ENCODE measurements at regions not wholly inside any gene's neighbourhood (a gene's known extent, or its start where the extent isn't known, plus 50 kb on each side); places are given as distances from the start of the nearest gene placed in this dataset.

GRCh38 chr1:73176902-73177301, 894.6 kb upstream of the NEGR1 start:
- Histone ChIP-seq H3K4me1 (no peaks in the 10 kb centered on the region), H3K36me3 (no peaks in the 10 kb centered on the region), H3K9me3 (peaks cover 0 to 8% (median 0%) of the 10 kb centered on the region in 4 donors), H3K27me3 (no peaks in the 10 kb centered on the region), H3K27ac (no peak overlapping the region), H3K4me3 (no peak overlapping the region)
- no peak for TF ChIP-seq POLR2AphosphoS5 (IDR thresholded peaks at IDR 0.05)
- TF ChIP-seq, protein P1, sequence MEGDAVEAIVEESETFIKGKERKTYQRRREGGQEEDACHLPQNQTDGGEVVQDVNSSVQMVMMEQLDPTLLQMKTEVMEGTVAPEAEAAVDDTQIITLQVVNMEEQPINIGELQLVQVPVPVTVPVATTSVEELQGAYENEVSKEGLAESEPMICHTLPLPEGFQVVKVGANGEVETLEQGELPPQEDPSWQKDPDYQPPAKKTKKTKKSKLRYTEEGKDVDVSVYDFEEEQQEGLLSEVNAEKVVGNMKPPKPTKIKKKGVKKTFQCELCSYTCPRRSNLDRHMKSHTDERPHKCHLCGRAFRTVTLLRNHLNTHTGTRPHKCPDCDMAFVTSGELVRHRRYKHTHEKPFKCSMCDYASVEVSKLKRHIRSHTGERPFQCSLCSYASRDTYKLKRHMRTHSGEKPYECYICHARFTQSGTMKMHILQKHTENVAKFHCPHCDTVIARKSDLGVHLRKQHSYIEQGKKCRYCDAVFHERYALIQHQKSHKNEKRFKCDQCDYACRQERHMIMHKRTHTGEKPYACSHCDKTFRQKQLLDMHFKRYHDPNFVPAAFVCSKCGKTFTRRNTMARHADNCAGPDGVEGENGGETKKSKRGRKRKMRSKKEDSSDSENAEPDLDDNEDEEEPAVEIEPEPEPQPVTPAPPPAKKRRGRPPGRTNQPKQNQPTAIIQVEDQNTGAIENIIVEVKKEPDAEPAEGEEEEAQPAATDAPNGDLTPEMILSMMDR (IDR thresholded peaks at IDR 0.05) = no peak
- TF ChIP-seq POLR2A (IDR thresholded peaks at IDR 0.05) = no peak
- TF ChIP-seq EP300 (IDR thresholded peaks at IDR 0.05) = no peak
- intact Hi-C loops (cut with DNase I; ENCODE audit: low total_unique reads) = no loop called here
- no peak for DNase-seq
- WGBS, 5 donors = 79 to 93% (median 86%) methylated on average over 2 of the region's 2 CpGs

DNA sequence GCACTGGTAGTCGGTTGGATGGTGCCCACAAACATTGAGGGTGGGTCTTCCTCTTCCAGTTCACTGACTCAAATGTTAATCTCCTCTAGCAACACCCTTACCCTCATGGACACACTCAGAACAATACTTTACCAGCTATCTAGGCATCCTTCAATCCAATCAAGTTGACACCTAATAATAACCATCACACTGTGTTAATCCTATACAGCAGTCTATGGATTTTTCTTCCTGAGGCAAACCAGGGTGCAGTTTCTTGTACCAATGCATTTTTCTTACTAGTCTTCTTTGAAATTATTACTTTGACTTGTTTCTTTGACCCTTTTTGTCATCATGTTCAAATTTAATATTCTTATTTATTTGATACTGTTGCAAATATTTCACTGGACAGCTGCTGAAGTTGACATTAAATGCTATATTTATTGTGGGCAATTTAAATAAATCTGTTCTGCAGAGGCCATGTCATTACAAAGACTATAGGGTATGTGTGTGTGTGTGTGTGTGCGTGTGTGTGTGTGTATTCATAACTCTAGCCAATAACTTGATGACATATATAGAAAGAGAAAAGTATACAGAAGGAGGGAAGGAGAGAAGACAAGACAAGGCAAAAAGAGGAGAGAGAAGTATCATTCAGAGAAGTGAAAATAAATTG, 884.8 kb upstream of the NEGR1 start:
- intact Hi-C loops (cut with DNase I; ENCODE audit: low total_unique reads) = no loop called here
- DNase-seq = no peak
- 45 to 86% (median 69%) methylated on average over 2 of the region's 2 CpGs for WGBS, 5 donors
- Histone ChIP-seq H3K9me3 (no peaks in the 10 kb centered on the region), H3K4me1 (no peaks in the 10 kb centered on the region), H3K27ac (no peak overlapping the region), H3K4me3 (no peak overlapping the region), H3K27me3 (no peaks in the 10 kb centered on the region), H3K36me3 (no peaks in the 10 kb centered on the region)
- TF ChIP-seq, protein P1 (IDR thresholded peaks at IDR 0.05) = no peak
- TF ChIP-seq EP300 (IDR thresholded peaks at IDR 0.05) = no peak
- TF ChIP-seq POLR2AphosphoS5 (IDR thresholded peaks at IDR 0.05) = no peak
- TF ChIP-seq POLR2A (IDR thresholded peaks at IDR 0.05) = no peak

DNA sequence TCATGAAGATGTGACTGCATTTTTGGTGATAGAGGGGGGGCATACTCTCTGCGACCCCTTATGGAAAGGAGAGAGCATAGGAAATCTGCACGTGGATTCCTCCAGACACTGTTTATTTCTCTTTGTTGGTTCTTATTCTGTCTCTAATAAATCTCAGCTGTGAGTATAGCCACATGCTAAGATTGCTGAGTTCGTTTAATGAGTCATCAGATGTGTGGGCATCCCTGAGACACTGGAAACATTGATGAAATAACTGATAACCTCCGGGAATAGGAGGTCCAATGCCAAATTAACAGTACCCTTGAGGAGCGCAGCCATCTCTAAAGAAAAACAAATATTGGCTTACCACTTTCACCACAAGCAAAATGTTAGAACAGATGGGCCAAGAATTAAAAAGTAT, 880.2 kb upstream of the NEGR1 start:
- H3K27ac ChIP-seq = no peak overlapping the region
- 47 to 52% (median 50%) methylated on average over 5 of the region's 5 CpGs for WGBS, 5 donors
- no peaks in the 10 kb centered on the region for H3K4me1 ChIP-seq
- intact Hi-C loops (cut with DNase I; ENCODE audit: low total_unique reads) = no loop called here
- no peak overlapping the region for H3K4me3 ChIP-seq
- no peak for DNase-seq
- no peaks in the 10 kb centered on the region for H3K9me3 ChIP-seq
- H3K27me3 ChIP-seq = no peaks in the 10 kb centered on the region
- no peaks in the 10 kb centered on the region for H3K36me3 ChIP-seq
- TF ChIP-seq POLR2AphosphoS5 (IDR thresholded peaks at IDR 0.05) = no peak
- no peak for TF ChIP-seq POLR2A (IDR thresholded peaks at IDR 0.05)
- TF ChIP-seq, protein P1 (IDR thresholded peaks at IDR 0.05) = no peak
- TF ChIP-seq EP300 (IDR thresholded peaks at IDR 0.05) = no peak

GRCh38 chr1:73161418-73161817, 879.1 kb upstream of the NEGR1 start:
- TF ChIP-seq EP300 (IDR thresholded peaks at IDR 0.05) (no peak), POLR2A (IDR thresholded peaks at IDR 0.05) (no peak), POLR2AphosphoS5 (IDR thresholded peaks at IDR 0.05) (no peak)
- TF ChIP-seq, protein P1 (IDR thresholded peaks at IDR 0.05) = no peak
- intact Hi-C loops (cut with DNase I; ENCODE audit: low total_unique reads) = no loop called here
- WGBS, 5 donors = 70 to 84% (median 80%) methylated on average over 1 of the region's 1 CpG

More at GRCh38 chr1:73161418-73161817, 879.1 kb upstream of the NEGR1 start:
- Histone ChIP-seq H3K4me1 (no peaks in the 10 kb centered on the region), H3K27ac (no peak overlapping the region), H3K4me3 (no peak overlapping the region), H3K9me3 (no peaks in the 10 kb centered on the region), H3K27me3 (no peaks in the 10 kb centered on the region), H3K36me3 (no peaks in the 10 kb centered on the region)
- no peak for DNase-seq
